Loucy (cell line): ENCODE measurements at regions not wholly inside any gene's neighbourhood (a gene's known extent, or its start where the extent isn't known, plus 50 kb on each side); places are given as distances from the start of the nearest gene placed in this dataset.

Experiments used
- H2AFZ ChIP-seq: fragments of 200-600 bp; sonication (generic); 2 replicates; pipeline ENCODE4 v1.6.0; 2016; ENCODE audit warnings: antibody characterized with exemption, mild to moderate bottlenecking, low read length, moderate library complexity
- H3F3A ChIP-seq: fragments of 200-600 bp; 2 replicates; pipeline ENCODE4 v1.6.0; 2016; ENCODE audit warnings: antibody characterized with exemption, low read depth, mild to moderate bottlenecking
- H3K27me3 ChIP-seq: fragments of 200-600 bp; sonication (generic); 2 replicates; pipeline ENCODE4 v1.6.1; 2014; ENCODE audit warnings: low read length, mild to moderate bottlenecking; ENCODE audit not compliant: insufficient read depth, poor library complexity, severe bottlenecking
- H3K36me3 ChIP-seq: fragments of 200-600 bp; sonication (generic); 2 replicates; pipeline ENCODE4 v1.6.1; 2016; ENCODE audit warnings: low read length; ENCODE audit not compliant: insufficient read depth
- H3K4me1 ChIP-seq: fragments of 200-600 bp; sonication (generic); 2 replicates; pipeline ENCODE4 v1.5.1; 2014; ENCODE audit warnings: low read length, mild to moderate bottlenecking; ENCODE audit not compliant: insufficient read depth, poor library complexity, severe bottlenecking
- H3K4me2 ChIP-seq: fragments of 200-600 bp; sonication (generic); 2 replicates; pipeline ENCODE4 v1.6.0; 2014; ENCODE audit warnings: antibody characterized with exemption, low read length, low read depth, mild to moderate bottlenecking; ENCODE audit not compliant: poor library complexity, severe bottlenecking
- H3K4me3 ChIP-seq: fragments of 200-600 bp; sonication (generic); 2 replicates; pipeline ENCODE4 v1.5.1; 2014; ENCODE audit warnings: low read length, mild to moderate bottlenecking, mixed read lengths; ENCODE audit not compliant: poor library complexity, severe bottlenecking
- H3K79me2 ChIP-seq: fragments of 200-600 bp; sonication (generic); 2 replicates; pipeline ENCODE4 v1.6.1; 2014; ENCODE audit warnings: low read length; ENCODE audit not compliant: insufficient read depth
- H3K9ac ChIP-seq: fragments of 200-600 bp; sonication (generic); 2 replicates; pipeline ENCODE4 v1.6.0; 2014; ENCODE audit warnings: mild to moderate bottlenecking, low read depth, low read length, moderate library complexity; ENCODE audit not compliant: poor library complexity, severe bottlenecking
- H3K9me2 ChIP-seq: fragments of 200-600 bp; sonication (generic); replicated peaks from 2 replicates; pipeline ENCODE4 v1.6.1; 2016; ENCODE audit warnings: low read depth, low read length, mixed read lengths
- H3K9me3 ChIP-seq: fragments of 200-600 bp; sonication (generic); 2 replicates; pipeline ENCODE4 v1.6.1; 2014; ENCODE audit warnings: mild to moderate bottlenecking, antibody characterized with exemption, low read length, low read depth; ENCODE audit not compliant: insufficient read depth
- H4K20me1 ChIP-seq: fragments of 200-600 bp; sonication (generic); 2 replicates; pipeline ENCODE4 v1.6.0; 2014; ENCODE audit warnings: antibody characterized with exemption, low read length, mild to moderate bottlenecking; ENCODE audit not compliant: insufficient read depth, poor library complexity, severe bottlenecking
- CTCF ChIP-seq: fragments of 200-600 bp; sonication (generic); conservative IDR thresholded peaks from 2 replicates; pipeline ENCODE4 v1.5.1; 2014; ENCODE audit warnings: mild to moderate bottlenecking, antibody characterized with exemption, low read length
- EZH2phosphoT487 ChIP-seq: fragments of 200-600 bp; IDR thresholded peaks from 2 replicates; pipeline ENCODE4 v1.6.1; 2018; ENCODE audit warnings: antibody characterized with exemption, mild to moderate bottlenecking, moderate library complexity, borderline replicate concordance

- TF ChIP-seq EZH2phosphoT487, result no peak
- no peak for TF ChIP-seq CTCF
- H3F3A ChIP-seq, result no peaks in the 10 kb centered on the region
- no peaks in the 10 kb centered on the region for H3K27me3 ChIP-seq
- no peaks in the 10 kb centered on the region for H4K20me1 ChIP-seq
- 0 out of 2 replicates have a peak, but pooled peaks cover 5% of the 10 kb centered on the region for H3K9me3 ChIP-seq
- H3K79me2 ChIP-seq, result no peaks in the 10 kb centered on the region
- no peaks in the 10 kb centered on the region for H3K9me2 ChIP-seq
- no peak overlapping the region for H2AFZ ChIP-seq
- no peak overlapping the region for H3K9ac ChIP-seq
- H3K4me2 ChIP-seq, result no peak overlapping the region
- H3K4me1 ChIP-seq, result no peaks in the 10 kb centered on the region
- H3K4me3 ChIP-seq, result no peak overlapping the region
- H3K36me3 ChIP-seq, result no peaks in the 10 kb centered on the region
These were observed 254.8 kb downstream of the FAM76B start for GRCh38 chr11:95534809-95535208.

GRCh38 chr11:95534226-95534625 lies 255.4 kb downstream of the FAM76B start:
- no peaks in the 10 kb centered on the region for H4K20me1 ChIP-seq
- no peak overlapping the region for H3K4me2 ChIP-seq
- no peak overlapping the region for H3K9ac ChIP-seq
- 0 out of 2 replicates have a peak, but pooled peaks cover 5% of the 10 kb centered on the region for H3K9me3 ChIP-seq
- no peaks in the 10 kb centered on the region for H3K36me3 ChIP-seq
- H3F3A ChIP-seq, result no peaks in the 10 kb centered on the region
- no peak overlapping the region for H2AFZ ChIP-seq
- H3K4me3 ChIP-seq, result no peak overlapping the region
- no peaks in the 10 kb centered on the region for H3K27me3 ChIP-seq
- no peaks in the 10 kb centered on the region for H3K79me2 ChIP-seq
- H3K4me1 ChIP-seq, result no peaks in the 10 kb centered on the region
- no peaks in the 10 kb centered on the region for H3K9me2 ChIP-seq
- TF ChIP-seq CTCF (no peak), EZH2phosphoT487 (no peak)

GRCh38 chr11:95531116-95531515 lies 258.5 kb downstream of the FAM76B start:
- Histone ChIP-seq H4K20me1 (no peaks in the 10 kb centered on the region), H3K27me3 (no peaks in the 10 kb centered on the region), H3K4me1 (no peaks in the 10 kb centered on the region), H3K9me3 (0 out of 2 replicates have a peak, but pooled peaks cover 5% of the 10 kb centered on the region), H3K9me2 (no peaks in the 10 kb centered on the region), H3K9ac (no peak overlapping the region), H3K4me3 (no peak overlapping the region), H3K4me2 (no peak overlapping the region), H3F3A (no peaks in the 10 kb centered on the region), H3K36me3 (no peaks in the 10 kb centered on the region), H3K79me2 (no peaks in the 10 kb centered on the region), H2AFZ (no peak overlapping the region)
- no peak for TF ChIP-seq CTCF
